Trophoblast cell (in vitro differentiated cells and primary cell): ENCODE measurements at regions not wholly inside any gene's neighbourhood (a gene's known extent, or its start where the extent isn't known, plus 50 kb on each side); places are given as distances from the start of the nearest gene placed in this dataset.
"Not testable (repeated sequence)": the region's sequence is repeated elsewhere in the genome, so short reads cannot be mapped to it uniquely, and the experiment has no call there.

Experiments used
- DNase-seq, 2 donors: peaks; one replicate each; pipeline ENCODE4 v3.0.0-alpha.2; 2016
- H2AFZ ChIP-seq: 2 replicates; pipeline ENCODE4 v1.6.1; 2013; ENCODE audit warnings: low read length, moderate library complexity, mild to moderate bottlenecking; ENCODE audit not compliant: insufficient read depth, poor library complexity
- H2AK5ac ChIP-seq: 2 replicates; pipeline ENCODE4 v1.6.1; 2013; ENCODE audit warnings: mild to moderate bottlenecking, low read length
- H2BK120ac ChIP-seq: 2 replicates; pipeline ENCODE4 v1.6.1; 2013; ENCODE audit warnings: low read length, mild to moderate bottlenecking, moderate library complexity; ENCODE audit not compliant: insufficient read depth, poor library complexity
- H2BK12ac ChIP-seq: 2 replicates; pipeline ENCODE4 v1.6.1; 2013; ENCODE audit warnings: mild to moderate bottlenecking, low read length, moderate library complexity
- H2BK5ac ChIP-seq: 2 replicates; pipeline ENCODE4 v1.6.1; 2013; ENCODE audit warnings: low read length, low read depth, moderate library complexity, mild to moderate bottlenecking; ENCODE audit not compliant: poor library complexity
- H3K14ac ChIP-seq: 2 replicates; pipeline ENCODE4 v1.6.1; 2013; ENCODE audit warnings: mild to moderate bottlenecking, low read length
- H3K18ac ChIP-seq: 2 replicates; pipeline ENCODE4 v1.6.1; 2013; ENCODE audit warnings: mild to moderate bottlenecking, low read length
- H3K23ac ChIP-seq: 2 replicates; pipeline ENCODE4 v1.6.1; 2013; ENCODE audit warnings: low read length
- H3K27ac ChIP-seq: 2 replicates; pipeline ENCODE4 v1.5.1; 2013; ENCODE audit warnings: low read depth, mild to moderate bottlenecking, inconsistent platforms, low read length, moderate library complexity
- H3K27me3 ChIP-seq: 2 replicates; pipeline ENCODE4 v1.6.1; 2013; ENCODE audit warnings: inconsistent platforms, mild to moderate bottlenecking, low read length, moderate library complexity; ENCODE audit not compliant: insufficient read depth
- H3K36me3 ChIP-seq, 2 experiments: 1 replicate in 1 of 2; 2 replicates in 1 of 2; pipeline ENCODE4 v1.6.1; 2013; ENCODE audit warnings: low read length in 2 of 2, mild to moderate bottlenecking in 2 of 2, moderate library complexity in 1 of 2; ENCODE audit not compliant: insufficient read depth in 2 of 2, control insufficient read depth in 1 of 2
- H3K4ac ChIP-seq: 2 replicates; pipeline ENCODE4 v1.6.1; 2013; ENCODE audit warnings: low read depth, mild to moderate bottlenecking, low read length, moderate library complexity
- H3K4me1 ChIP-seq, 2 experiments: 1 replicate in 1 of 2; 2 replicates in 1 of 2; pipeline ENCODE4 v1.6.1; 2013; ENCODE audit warnings: low read length in 2 of 2, mild to moderate bottlenecking in 2 of 2, moderate library complexity in 1 of 2; ENCODE audit not compliant: insufficient read depth in 2 of 2, control insufficient read depth in 1 of 2
- H3K4me2 ChIP-seq: 2 replicates; pipeline ENCODE4 v1.6.1; 2013; ENCODE audit warnings: inconsistent platforms, mild to moderate bottlenecking, low read length, moderate library complexity
- H3K4me3 ChIP-seq: 2 replicates; pipeline ENCODE4 v1.5.1; 2013; ENCODE audit warnings: mild to moderate bottlenecking, low read depth, low read length, inconsistent platforms
- H3K79me1 ChIP-seq: one replicate; pipeline ENCODE4 v1.6.1; 2013; ENCODE audit warnings: low read length
- H3K79me2 ChIP-seq: 2 replicates; pipeline ENCODE4 v1.6.1; 2013; ENCODE audit warnings: low read length, mild to moderate bottlenecking; ENCODE audit not compliant: control insufficient read depth, insufficient read depth, poor library complexity
- H3K9ac ChIP-seq: 2 replicates; pipeline ENCODE4 v1.6.1; 2013; ENCODE audit warnings: mild to moderate bottlenecking, low read length
- H3K9me3 ChIP-seq: 2 replicates; pipeline ENCODE4 v1.6.1; 2013; ENCODE audit warnings: low read depth, mild to moderate bottlenecking, control low read depth, inconsistent platforms, low read length; ENCODE audit not compliant: insufficient read depth
- H4K12ac ChIP-seq: 2 replicates; pipeline ENCODE4 v1.6.1; 2013; ENCODE audit warnings: low read depth, mild to moderate bottlenecking, low read length, moderate library complexity
- H4K8ac ChIP-seq: 2 replicates; pipeline ENCODE4 v1.6.1; 2013; ENCODE audit warnings: low read depth, mild to moderate bottlenecking, low read length, moderate library complexity
- H4K91ac ChIP-seq: one replicate; pipeline ENCODE4 v1.6.1; 2013; ENCODE audit warnings: low read depth, mild to moderate bottlenecking, low read length, moderate library complexity
- WGBS: extraction: QIAGEN DNeasy Blood & Tissue Kit; methylation state at CpG from one replicate; pipeline ENCODE4 v1.1.7; 2013; ENCODE audit warnings: missing lambda C conversion rate; ENCODE audit not compliant: insufficient read length, insufficient coverage; ENCODE audit errors: extremely low coverage; 5-methylcytosine and 5-hydroxymethylcytosine counted together

DNA sequence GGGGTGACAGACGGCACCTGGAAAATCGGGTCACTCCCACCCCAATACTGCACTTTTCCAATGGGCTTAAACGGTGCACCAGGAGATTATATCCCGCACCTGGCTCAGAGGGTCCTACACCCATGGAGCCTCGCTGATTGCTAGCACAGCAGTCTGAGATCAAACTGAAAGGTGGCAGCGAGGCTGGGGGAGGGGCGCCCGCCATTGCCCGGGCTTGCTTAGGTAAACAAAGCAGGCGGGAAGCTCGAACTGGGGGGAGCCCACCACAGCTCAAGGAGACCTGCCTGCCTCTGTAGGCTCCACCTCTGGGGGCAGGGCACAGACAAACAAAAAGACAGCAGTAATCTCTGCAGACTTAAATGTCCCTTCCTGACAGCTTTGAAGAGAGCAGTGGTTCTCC, 208.1 kb downstream of the SLC38A4 start:
- H4K91ac ChIP-seq, H3K36me3 ChIP-seq, H2AFZ ChIP-seq, H3K79me2 ChIP-seq, H3K9ac ChIP-seq, H3K9me3 ChIP-seq, H3K14ac ChIP-seq, DNase-seq, H2BK5ac ChIP-seq, H3K23ac ChIP-seq, H2BK12ac ChIP-seq, H3K79me1 ChIP-seq, H3K4ac ChIP-seq, H2AK5ac ChIP-seq, H3K27ac ChIP-seq, H4K12ac ChIP-seq, H3K4me3 ChIP-seq, H3K27me3 ChIP-seq, H3K18ac ChIP-seq, H4K8ac ChIP-seq, H3K4me2 ChIP-seq, H2BK120ac ChIP-seq, H3K4me1 ChIP-seq: not testable (repeated sequence)
- no CpG with 5 or more reads among the region's 11 CpGs for WGBS

DNA sequence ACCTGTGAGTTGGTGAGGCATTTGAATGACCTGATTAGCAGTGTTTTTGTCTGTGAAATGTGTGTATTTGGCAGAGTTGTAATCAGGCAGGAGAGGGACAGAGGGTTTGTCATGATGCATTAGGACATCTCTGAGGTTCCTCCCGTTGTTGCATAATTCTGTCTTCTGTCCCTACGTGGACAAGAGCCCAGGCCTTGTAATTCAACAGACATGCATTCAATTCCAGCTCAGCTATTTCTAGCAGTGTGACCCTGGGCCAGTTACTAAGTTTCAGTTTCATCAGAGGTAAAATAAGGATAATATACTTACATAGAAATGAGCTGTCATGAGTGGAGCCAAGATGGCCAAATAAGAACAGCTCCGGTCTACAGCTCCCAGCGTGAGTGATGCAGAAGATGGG, 208.6 kb downstream of the SLC38A4 start:
- Histone ChIP-seq H3K79me1 (no peaks in the 10 kb centered on the region), H3K4me3 (no peak overlapping the region), H2BK5ac (no peak overlapping the region), H3K27me3 (no peaks in the 10 kb centered on the region), H2AFZ (no peak overlapping the region), H3K79me2 (no peaks in the 10 kb centered on the region), H3K9me3 (no peaks in the 10 kb centered on the region), H3K23ac (no peak overlapping the region), H2AK5ac (no peak overlapping the region), H3K27ac (no peak overlapping the region), H2BK12ac (no peak overlapping the region), H2BK120ac (no peak overlapping the region), H3K14ac (no peak overlapping the region), H3K4me1 (no peaks in the 10 kb centered on the region), H3K18ac (no peak overlapping the region), H3K4me2 (no peak overlapping the region), H4K91ac (no peak overlapping the region), H3K36me3 (no peaks in the 10 kb centered on the region), H4K8ac (no peak overlapping the region), H3K4ac (no peak overlapping the region), H3K9ac (no peak overlapping the region), H4K12ac (no peak overlapping the region)
- no CpG with 5 or more reads among the region's 4 CpGs for WGBS
- DNase-seq: peak in 1 of 2 donors; percentile 5

DNA sequence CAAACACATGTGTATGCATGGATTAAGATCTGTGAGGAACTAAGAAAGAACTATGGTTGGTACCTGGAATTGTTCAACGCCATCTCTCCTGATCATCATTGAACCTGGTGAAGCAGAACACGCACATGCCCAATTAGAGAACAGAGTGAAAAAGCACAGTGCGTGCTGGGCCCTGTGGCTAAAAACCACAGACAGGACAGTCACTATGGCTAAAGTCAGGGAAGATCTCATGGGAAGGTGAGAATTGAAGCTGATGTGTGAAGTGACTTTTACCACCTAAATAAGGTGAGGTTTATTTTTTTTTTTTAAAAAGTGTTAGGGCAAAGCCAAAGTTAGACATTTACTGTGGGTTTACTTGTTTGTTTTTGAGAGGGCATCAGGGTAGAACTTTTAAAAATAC, 215.0 kb downstream of the SLC38A4 start:
- H2BK5ac ChIP-seq: no peak overlapping the region
- H3K23ac ChIP-seq: no peak overlapping the region
- no peak for DNase-seq
- no peaks in the 10 kb centered on the region for H3K9me3 ChIP-seq
- no peak overlapping the region for H3K14ac ChIP-seq
- no peak overlapping the region for H2AFZ ChIP-seq
- no peak overlapping the region for H2BK120ac ChIP-seq
- no peak overlapping the region for H3K4me2 ChIP-seq
- no peak overlapping the region for H2AK5ac ChIP-seq
- H3K79me1 ChIP-seq: no peaks in the 10 kb centered on the region
- no peak overlapping the region for H4K12ac ChIP-seq
- H3K18ac ChIP-seq: no peak overlapping the region
- no CpG with 5 or more reads among the region's 3 CpGs for WGBS
- no peaks in the 10 kb centered on the region for H3K36me3 ChIP-seq
- no peaks in the 10 kb centered on the region for H3K27me3 ChIP-seq
- no peaks in the 10 kb centered on the region for H3K79me2 ChIP-seq
- H3K4ac ChIP-seq: no peak overlapping the region
- no peak overlapping the region for H3K27ac ChIP-seq
- no peaks in the 10 kb centered on the region for H3K4me1 ChIP-seq
- H4K8ac ChIP-seq: no peak overlapping the region
- H3K4me3 ChIP-seq: no peak overlapping the region
- H3K9ac ChIP-seq: no peak overlapping the region
- no peak overlapping the region for H2BK12ac ChIP-seq
- H4K91ac ChIP-seq: no peak overlapping the region

DNA sequence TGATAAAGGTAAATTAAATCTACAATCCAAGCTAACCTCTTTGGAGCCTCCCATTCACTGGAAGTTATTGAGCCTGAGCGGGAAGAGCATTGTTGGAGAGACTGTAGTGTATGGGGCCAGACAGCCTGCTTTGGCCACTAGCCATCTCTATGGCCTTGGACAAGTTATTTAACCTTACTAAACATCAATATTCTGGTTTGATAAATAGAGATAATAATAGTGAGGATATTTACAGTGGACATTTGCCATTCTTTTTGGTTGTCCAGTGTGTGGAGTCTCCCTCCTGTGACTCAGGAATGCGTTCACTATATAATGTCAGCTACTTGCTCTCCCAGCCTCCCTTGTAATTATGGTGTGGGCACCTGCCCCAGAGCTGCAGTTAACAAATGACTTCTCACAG, 216.1 kb downstream of the SLC38A4 start:
- DNase-seq: no peak
- Histone ChIP-seq H3K79me2 (no peaks in the 10 kb centered on the region), H4K8ac (no peak overlapping the region), H4K12ac (no peak overlapping the region), H2AK5ac (no peak overlapping the region), H3K9me3 (no peaks in the 10 kb centered on the region), H2BK12ac (no peak overlapping the region), H3K36me3 (no peaks in the 10 kb centered on the region), H4K91ac (no peak overlapping the region), H3K4me1 (no peaks in the 10 kb centered on the region), H3K14ac (no peak overlapping the region), H2BK5ac (no peak overlapping the region), H3K79me1 (no peaks in the 10 kb centered on the region), H3K4me3 (no peak overlapping the region), H3K9ac (no peak overlapping the region), H3K18ac (no peak overlapping the region), H3K27ac (no peak overlapping the region), H2BK120ac (no peak overlapping the region), H3K4me2 (no peak overlapping the region), H3K27me3 (no peaks in the 10 kb centered on the region), H2AFZ (no peak overlapping the region), H3K23ac (no peak overlapping the region), H3K4ac (no peak overlapping the region)
- WGBS: no CpG with 5 or more reads among the region's 2 CpGs

DNA sequence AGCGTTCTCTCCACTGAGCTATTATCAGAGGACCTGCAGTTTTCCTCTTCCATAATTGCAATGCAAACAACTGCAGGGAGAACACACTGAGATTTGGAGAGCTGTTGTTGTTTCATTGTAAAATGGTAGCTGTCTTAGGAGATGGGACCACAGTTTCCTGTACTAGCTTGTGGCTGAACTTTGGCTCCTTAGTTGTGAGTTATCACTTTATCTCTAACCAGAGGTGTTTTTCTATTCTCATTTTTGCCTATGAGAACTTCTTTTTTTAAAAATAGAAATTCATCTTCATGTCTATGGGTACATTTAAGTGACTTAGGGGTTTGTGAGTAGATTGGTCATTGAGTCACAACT, 216.5 kb downstream of the SLC38A4 start:
- DNase-seq: no peak
- Histone ChIP-seq H2BK5ac (no peak overlapping the region), H3K79me1 (no peaks in the 10 kb centered on the region), H3K36me3 (no peaks in the 10 kb centered on the region), H3K23ac (no peak overlapping the region), H3K4me3 (no peak overlapping the region), H2AK5ac (no peak overlapping the region), H3K18ac (no peak overlapping the region), H2BK120ac (no peak overlapping the region), H2AFZ (no peak overlapping the region), H3K27ac (no peak overlapping the region), H3K4me2 (no peak overlapping the region), H4K8ac (no peak overlapping the region), H3K4ac (no peak overlapping the region), H3K79me2 (no peaks in the 10 kb centered on the region), H3K9me3 (no peaks in the 10 kb centered on the region), H3K14ac (no peak overlapping the region), H3K4me1 (no peaks in the 10 kb centered on the region), H4K12ac (no peak overlapping the region), H4K91ac (no peak overlapping the region), H3K27me3 (no peaks in the 10 kb centered on the region), H3K9ac (no peak overlapping the region), H2BK12ac (no peak overlapping the region)
- WGBS: no CpG with 5 or more reads among the region's 1 CpG
